ELF-1 (cell line): ENCODE measurements at regions not wholly inside any gene's neighbourhood (a gene's known extent, or its start where the extent isn't known, plus 50 kb on each side); places are given as distances from the start of the nearest gene placed in this dataset.

Source experiments
- DNase-seq: peaks from one replicate; pipeline ENCODE4 v3.0.0-alpha.2; 2016; ENCODE audit warnings: low read depth, low spot score

DNA sequence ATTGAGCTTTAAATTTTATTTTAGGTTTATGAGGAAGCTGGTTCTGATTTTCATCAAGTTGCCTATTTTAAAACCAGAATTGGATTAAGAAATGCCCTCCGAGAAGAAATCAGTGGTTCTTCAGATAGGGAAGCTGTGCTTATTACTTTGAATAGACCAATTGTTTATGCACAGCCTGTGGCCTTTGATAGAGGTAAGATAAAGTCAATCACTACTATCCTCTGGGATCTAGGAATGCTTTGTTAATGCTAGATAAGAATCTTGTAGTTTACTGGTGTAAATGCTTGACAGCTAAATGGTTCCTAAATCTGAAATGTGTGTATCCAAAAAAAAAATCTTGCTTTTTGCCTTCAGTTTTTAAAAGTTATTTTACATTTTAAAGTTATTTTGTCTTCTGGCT is 73.0 kb upstream of the ADAD1 start:
- no peak for DNase-seq

DNA sequence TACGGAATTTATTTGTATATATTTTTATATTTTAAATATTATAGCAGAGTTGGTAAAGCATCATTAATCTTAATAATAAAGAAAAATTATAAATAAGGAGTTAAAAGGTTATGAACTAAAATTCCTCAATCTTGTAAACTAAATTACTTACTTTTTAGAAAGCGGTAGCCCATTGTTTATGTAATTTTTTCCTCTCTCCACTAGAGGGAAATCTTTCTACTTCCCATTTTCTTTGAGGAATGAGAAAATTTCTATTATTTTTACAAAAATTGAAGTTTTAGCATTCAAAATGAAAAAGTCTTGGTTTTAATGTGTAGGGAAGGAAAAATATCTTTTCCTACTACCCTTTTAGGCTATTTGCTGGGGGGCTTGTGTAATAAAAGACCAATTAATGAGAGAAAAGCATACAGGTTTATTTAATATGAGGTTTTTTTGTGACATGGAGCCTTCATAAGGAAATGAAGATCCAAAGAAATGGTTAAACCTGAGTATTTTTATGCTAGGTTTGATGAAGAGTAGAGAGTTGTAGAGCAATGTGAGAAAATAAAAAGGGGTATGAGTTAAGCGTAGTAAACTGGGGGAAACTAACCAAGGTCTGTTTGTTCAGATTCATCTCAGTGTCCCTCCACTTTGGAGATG is 68.7 kb upstream of the ADAD1 start:
- DNase-seq = no peak

DNA sequence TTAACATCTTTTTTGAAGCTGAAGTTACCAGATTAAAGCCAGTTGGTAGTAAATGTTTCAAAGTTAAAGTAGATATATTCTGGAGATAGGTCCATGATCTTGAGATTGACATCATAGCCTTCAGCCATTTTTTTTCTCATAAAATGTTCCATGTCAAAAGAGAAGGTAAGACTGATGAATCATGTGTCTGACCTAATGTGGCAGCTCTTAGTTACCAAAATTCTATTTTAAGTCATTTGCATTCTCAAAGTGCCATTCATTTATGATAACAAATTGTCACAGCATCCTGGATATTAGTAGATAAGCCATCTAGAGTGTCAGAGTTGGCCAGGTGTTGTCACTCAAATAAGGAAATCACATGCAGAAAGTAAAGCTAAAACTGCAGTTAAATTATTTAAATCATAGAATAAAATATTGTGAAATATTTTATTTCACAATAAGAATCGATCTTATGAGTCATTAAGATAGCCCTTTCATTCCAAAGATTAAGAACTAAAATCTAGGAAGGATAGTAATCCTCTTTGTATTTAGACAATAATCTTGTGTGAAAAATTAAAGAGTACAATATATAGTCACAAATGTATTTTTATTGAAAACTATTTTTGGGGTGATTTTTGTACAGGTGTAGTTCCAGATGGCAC is 65.7 kb upstream of the ADAD1 start:
- DNase-seq = no peak

DNA sequence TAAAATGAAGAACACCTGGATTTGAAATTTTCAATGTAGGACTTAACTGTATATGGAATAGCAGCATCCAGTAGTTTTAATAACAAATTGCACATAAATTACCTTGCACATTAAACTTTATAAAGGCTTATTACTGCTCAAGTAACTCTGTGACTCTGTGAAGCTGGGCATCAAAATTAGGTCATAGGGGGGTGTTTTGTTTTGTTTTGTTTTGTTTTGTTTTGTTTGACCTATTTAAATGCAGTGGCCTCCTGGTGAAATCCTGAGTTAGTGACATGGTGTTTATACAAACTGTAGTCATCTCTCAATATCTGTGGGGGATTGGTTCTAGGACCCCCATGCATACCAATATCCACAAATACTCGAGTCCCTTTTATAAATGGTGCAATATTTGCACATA is 51.9 kb upstream of the ADAD1 start:
- DNase-seq = no peak

DNA sequence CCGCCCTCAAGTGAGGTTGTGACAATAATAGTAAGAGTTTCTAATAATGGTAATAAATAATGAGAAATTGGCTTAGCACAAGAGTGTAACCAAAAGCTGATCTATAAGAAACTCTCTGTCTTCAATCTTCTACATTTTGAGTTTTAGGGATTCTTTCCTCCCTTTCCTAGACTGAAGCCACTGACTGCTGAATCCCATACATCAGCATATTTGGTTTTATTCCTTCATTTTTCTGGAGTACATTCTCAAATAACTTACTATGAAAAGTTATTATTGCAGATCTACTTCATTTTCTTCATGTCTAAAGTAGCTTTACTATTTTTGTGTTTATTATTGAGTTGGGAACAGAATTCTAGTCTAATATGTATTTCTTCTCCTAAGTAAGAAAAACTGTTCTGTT is 49.9 kb upstream of the ADAD1 start:
- no peak for DNase-seq
